ENCODE measurements at regions not wholly inside any gene's neighbourhood (a gene's known extent, or its start where the extent isn't known, plus 50 kb on each side); places are given as distances from the start of the nearest gene placed in this dataset.

GRCh38 chr12:108418164-108418890 lies 79.2 kb upstream of the CMKLR1 start (continued):
- TF ChIP-seq RERE (CRISPR knock-in tag; IDR thresholded peaks at IDR 0.05; ENCODE audit: borderline replicate concordance) (no peak), ZNF398 (CRISPR knock-in tag; IDR thresholded peaks at IDR 0.05) (no peak), KDM1A (IDR thresholded peaks at IDR 0.05) (no peak), MLX (CRISPR knock-in tag; conservative IDR thresholded peaks at IDR 0.05) (no peak), FIP1L1 (IDR thresholded peaks at IDR 0.05; ENCODE audit: low read depth, low read length, poor library complexity, severe bottlenecking) (no peak), TFE3 (CRISPR knock-in tag; IDR thresholded peaks at IDR 0.05) (no peak), NFE2L1 (tag; IDR thresholded peaks at IDR 0.05; ENCODE audit: borderline replicate concordance, low read depth) (no peak), ZNF609 (CRISPR knock-in tag; IDR thresholded peaks at IDR 0.05; ENCODE audit: borderline replicate concordance) (no peak), SRF (CRISPR knock-in tag; IDR thresholded peaks at IDR 0.05) (no peak)

All from K562 (cell line).